Esophagus muscularis mucosa (tissue), 4 donors: ENCODE measurements at regions not wholly inside any gene's neighbourhood (a gene's known extent, or its start where the extent isn't known, plus 50 kb on each side); places are given as distances from the start of the nearest gene placed in this dataset.

Experiments
- DNase-seq: peaks from one replicate; pipeline ENCODE4 v3.0.0-alpha.2; 2017; ENCODE audit errors: extremely low spot score
- H3K27ac ChIP-seq, 4 donors: fragments of 200-600 bp; sonication (generic); replicated peaks in 1 of 4; 1 replicate in 3 of 4; 2 replicates in 1 of 4; pipeline ENCODE4 v1.5.1; 2016 to 2019; ENCODE audit warnings: mild to moderate bottlenecking in 1 of 4
- H3K27me3 ChIP-seq, 4 donors: fragments of 200-600 bp; sonication (generic); one replicate each; pipeline versions ENCODE4 v1.5.1 to v1.6.0; 2016 to 2019
- H3K36me3 ChIP-seq, 4 donors: fragments of 200-600 bp; sonication (generic); one replicate each; pipeline ENCODE4 v1.5.1; 2016 to 2019
- H3K4me1 ChIP-seq, 4 donors: fragments of 200-600 bp; sonication (generic); one replicate each; pipeline ENCODE4 v1.5.1; 2016 to 2019
- H3K4me3 ChIP-seq, 4 donors: fragments of 200-600 bp; sonication (generic); 1 replicate in 2 of 4; 2 replicates in 2 of 4; pipeline ENCODE4 v1.5.1; 2016 to 2019; ENCODE audit warnings: mild to moderate bottlenecking in 4 of 4, moderate library complexity in 1 of 4
- H3K9me3 ChIP-seq, 4 donors: fragments of 200-600 bp; sonication (generic); 1 replicate in 3 of 4; 2 replicates in 1 of 4; pipeline ENCODE4 v1.5.1; 2016 to 2019
- EP300 ChIP-seq: sonication (generic); formaldehyde crosslinking; IDR thresholded peaks from one replicate; pipeline ENCODE4 v1.6.1; 2017; ENCODE audit warnings: antibody characterized with exemption
- POLR2A ChIP-seq: fragments of 450-650 bp; IDR thresholded peaks from one replicate; pipeline ENCODE4 v1.6.1; 2017; ENCODE audit warnings: antibody characterized with exemption, moderate library complexity, mild to moderate bottlenecking, low read depth
- POLR2AphosphoS5 ChIP-seq, 2 donors: sonication (generic); formaldehyde crosslinking; IDR thresholded peaks; one replicate each; pipeline ENCODE4 v1.6.1; 2017; ENCODE audit warnings: antibody characterized with exemption in 2 of 2
- WGBS: methylation state at CpG from one replicate; pipeline ENCODE4 v1.1.5; 2018; 5-methylcytosine and 5-hydroxymethylcytosine counted together
- intact Hi-C: fragments of 100-400 bp; cut with DNase I; formaldehyde crosslinking; loops from one replicate; pipeline ENCODE4 v1.15.1; 2023
- TF ChIP-seq, protein P1 (sequence below), 3 experiments: fragments of 200-600 bp in 2 of 3; fragments of 450-650 bp in 1 of 3; sonication (generic) in 2 of 3; IDR thresholded peaks; one replicate each; pipeline ENCODE4 v1.5.1; 2017 to 2019; ENCODE audit warnings: antibody characterized with exemption in 3 of 3, mild to moderate bottlenecking in 2 of 3, moderate library complexity in 1 of 3

- Histone ChIP-seq H3K27me3 (no peaks in the 10 kb centered on the region), H3K4me3 (no peak overlapping the region), H3K4me1 (no peaks in the 10 kb centered on the region), H3K36me3 (no peaks in the 10 kb centered on the region), H3K9me3 (no peaks in the 10 kb centered on the region), H3K27ac (no peak overlapping the region)
- no peak for DNase-seq
- TF ChIP-seq POLR2A (no peak), EP300 (no peak), POLR2AphosphoS5 (IDR thresholded peaks at IDR 0.05) (no peak)
- TF ChIP-seq, protein P1, sequence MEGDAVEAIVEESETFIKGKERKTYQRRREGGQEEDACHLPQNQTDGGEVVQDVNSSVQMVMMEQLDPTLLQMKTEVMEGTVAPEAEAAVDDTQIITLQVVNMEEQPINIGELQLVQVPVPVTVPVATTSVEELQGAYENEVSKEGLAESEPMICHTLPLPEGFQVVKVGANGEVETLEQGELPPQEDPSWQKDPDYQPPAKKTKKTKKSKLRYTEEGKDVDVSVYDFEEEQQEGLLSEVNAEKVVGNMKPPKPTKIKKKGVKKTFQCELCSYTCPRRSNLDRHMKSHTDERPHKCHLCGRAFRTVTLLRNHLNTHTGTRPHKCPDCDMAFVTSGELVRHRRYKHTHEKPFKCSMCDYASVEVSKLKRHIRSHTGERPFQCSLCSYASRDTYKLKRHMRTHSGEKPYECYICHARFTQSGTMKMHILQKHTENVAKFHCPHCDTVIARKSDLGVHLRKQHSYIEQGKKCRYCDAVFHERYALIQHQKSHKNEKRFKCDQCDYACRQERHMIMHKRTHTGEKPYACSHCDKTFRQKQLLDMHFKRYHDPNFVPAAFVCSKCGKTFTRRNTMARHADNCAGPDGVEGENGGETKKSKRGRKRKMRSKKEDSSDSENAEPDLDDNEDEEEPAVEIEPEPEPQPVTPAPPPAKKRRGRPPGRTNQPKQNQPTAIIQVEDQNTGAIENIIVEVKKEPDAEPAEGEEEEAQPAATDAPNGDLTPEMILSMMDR (IDR thresholded peaks at IDR 0.05) = no peak
- intact Hi-C loops = no loop called here
These were observed 2371.1 kb downstream of the MAT2B start for GRCh38 chr5:165876538-165876937.

DNA sequence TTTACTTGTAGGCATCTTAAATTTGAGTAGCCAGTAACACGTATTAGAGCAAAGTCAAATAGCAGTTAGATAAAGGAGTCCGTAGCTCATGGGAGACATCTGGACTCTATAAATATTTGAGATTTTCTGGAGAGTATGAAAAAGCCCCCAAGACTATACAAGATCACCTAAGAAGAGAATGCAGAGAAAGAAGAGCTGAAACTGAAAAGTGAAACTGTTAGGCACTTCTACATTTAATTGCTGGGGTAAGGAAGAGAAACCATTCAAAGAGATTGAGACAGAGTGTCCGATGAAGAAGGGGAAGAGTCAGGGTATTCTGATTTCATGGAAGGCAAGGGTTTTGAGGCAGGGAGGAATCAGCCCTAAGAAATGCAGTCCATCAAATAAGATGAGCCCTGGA, 2372.1 kb downstream of the MAT2B start:
- H3K36me3 ChIP-seq = no peaks in the 10 kb centered on the region

DNA sequence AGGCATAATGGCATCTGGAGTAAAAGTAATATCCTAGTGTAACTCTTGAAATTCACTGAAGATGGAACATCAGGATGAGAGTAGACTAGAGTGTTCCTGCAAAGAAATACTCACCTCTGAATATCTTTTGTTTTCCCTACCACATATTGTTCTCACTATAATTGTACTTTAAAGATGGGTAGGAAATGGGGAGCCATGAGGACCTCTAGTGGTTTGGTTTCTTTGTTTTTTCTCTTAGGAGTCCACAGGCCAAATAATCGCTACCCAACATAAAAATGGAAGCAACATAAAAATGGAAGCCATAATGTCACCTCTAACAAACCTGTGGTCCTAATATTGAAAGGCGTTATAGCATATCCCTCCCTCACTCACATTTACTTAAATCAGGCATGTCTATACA, 2375.8 kb downstream of the MAT2B start:
- 93% methylated on average over 2 of the region's 2 CpGs for WGBS
- intact Hi-C loops = no loop called here

More for the DNA sequence above, 2372.1 kb downstream of the MAT2B start:
- intact Hi-C loops = no loop called here
- H3K27me3 ChIP-seq = no peaks in the 10 kb centered on the region
- no peaks in the 10 kb centered on the region for H3K4me1 ChIP-seq
- H3K9me3 ChIP-seq = no peaks in the 10 kb centered on the region
- DNase-seq = no peak
- H3K4me3 ChIP-seq = no peak overlapping the region
- no peak for TF ChIP-seq POLR2A
- no peak for TF ChIP-seq EP300
- no peak for TF ChIP-seq POLR2AphosphoS5 (IDR thresholded peaks at IDR 0.05)
- TF ChIP-seq, protein P1 (IDR thresholded peaks at IDR 0.05) = no peak
- H3K27ac ChIP-seq = no peak overlapping the region
- 82% methylated on average over 3 of the region's 3 CpGs for WGBS

DNA sequence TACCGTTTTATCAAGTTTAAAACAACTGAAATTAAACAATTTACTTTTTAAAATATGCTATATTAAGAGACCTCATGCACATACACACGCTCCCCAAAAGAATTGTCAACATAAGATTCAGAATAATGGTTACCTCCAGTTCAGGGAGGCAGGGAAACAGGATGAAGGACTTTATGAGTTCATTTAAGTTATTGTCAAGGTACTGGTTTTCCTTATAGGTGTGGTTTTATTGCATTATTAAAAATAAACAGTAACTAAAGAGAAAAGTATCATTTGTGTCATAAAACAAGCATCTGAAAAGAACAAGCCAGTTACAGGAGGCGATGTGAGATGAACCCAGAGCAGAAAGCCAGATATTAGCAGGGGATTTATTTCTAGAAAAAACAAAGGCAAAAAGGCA, 2376.7 kb downstream of the MAT2B start:
- Histone ChIP-seq H3K4me1 (no peaks in the 10 kb centered on the region), H3K9me3 (no peaks in the 10 kb centered on the region), H3K4me3 (no peak overlapping the region), H3K27me3 (no peaks in the 10 kb centered on the region), H3K27ac (no peak overlapping the region), H3K36me3 (no peaks in the 10 kb centered on the region)
- 72% methylated on average over 3 of the region's 3 CpGs for WGBS
- intact Hi-C loops = no loop called here
- TF ChIP-seq, protein P1 (IDR thresholded peaks at IDR 0.05) = no peak
- TF ChIP-seq POLR2AphosphoS5 (IDR thresholded peaks at IDR 0.05) = no peak
- no peak for TF ChIP-seq POLR2A
- no peak for TF ChIP-seq EP300
- DNase-seq = no peak

More for the DNA sequence above, 2375.8 kb downstream of the MAT2B start:
- DNase-seq = no peak
- Histone ChIP-seq H3K4me1 (no peaks in the 10 kb centered on the region), H3K27me3 (no peaks in the 10 kb centered on the region), H3K4me3 (no peak overlapping the region), H3K36me3 (no peaks in the 10 kb centered on the region), H3K9me3 (no peaks in the 10 kb centered on the region), H3K27ac (no peak overlapping the region)
- TF ChIP-seq, protein P1 (IDR thresholded peaks at IDR 0.05) = no peak
- no peak for TF ChIP-seq POLR2AphosphoS5 (IDR thresholded peaks at IDR 0.05)
- no peak for TF ChIP-seq POLR2A
- no peak for TF ChIP-seq EP300

- no peak for TF ChIP-seq POLR2AphosphoS5 (IDR thresholded peaks at IDR 0.05)
- no peak for TF ChIP-seq EP300
- TF ChIP-seq, protein P1 (IDR thresholded peaks at IDR 0.05) = no peak
- TF ChIP-seq POLR2A = no peak
- Histone ChIP-seq H3K9me3 (no peaks in the 10 kb centered on the region), H3K4me1 (no peaks in the 10 kb centered on the region), H3K4me3 (no peak overlapping the region), H3K36me3 (no peaks in the 10 kb centered on the region), H3K27ac (no peak overlapping the region), H3K27me3 (no peaks in the 10 kb centered on the region)
- DNase-seq = no peak
- WGBS = 80% methylated on average over 12 of the region's 12 CpGs
- intact Hi-C loops = no loop called here
These were observed 2380.4 kb downstream of the MAT2B start for GRCh38 chr5:165885623-165886350.
